NK-92 treated with Interleukin-12 subunit alpha and Interleukin-12 subunit beta, amount 100 ng/mL, for 24 hours (cell line): ENCODE measurements at regions not wholly inside any gene's neighbourhood (a gene's known extent, or its start where the extent isn't known, plus 50 kb on each side); places are given as distances from the start of the nearest gene placed in this dataset.

Experiments used
- DNase-seq: peaks from one replicate; lab custom pipeline; 2025; lab: John Stamatoyannopoulos, UW

- no peak for DNase-seq
Measured at GRCh38 chr2:18253686-18254197, 306.7 kb downstream of the RDH14 start.

- DNase-seq: no peak
Measured at GRCh38 chr2:18251486-18251885, 309.0 kb downstream of the RDH14 start.

- DNase-seq: no peak
Measured at GRCh38 chr2:18247282-18248110, 313.0 kb downstream of the RDH14 start.

- no peak for DNase-seq
Measured at GRCh38 chr2:18245375-18245774, 315.1 kb downstream of the RDH14 start.

GRCh38 chr2:18244845-18245244 lies 315.6 kb downstream of the RDH14 start:
- DNase-seq: no peak

- no peak for DNase-seq
Measured at GRCh38 chr2:18243816-18244215, 316.6 kb downstream of the RDH14 start.

GRCh38 chr2:18242716-18243115 lies 317.7 kb downstream of the RDH14 start:
- DNase-seq: no peak

GRCh38 chr2:18238209-18238608 lies 322.2 kb downstream of the RDH14 start:
- DNase-seq: no peak

- DNase-seq: no peak
Measured at GRCh38 chr2:18237298-18237697, 323.2 kb downstream of the RDH14 start.

GRCh38 chr2:18232731-18233438 lies 327.6 kb downstream of the RDH14 start:
- no peak for DNase-seq

GRCh38 chr2:18230668-18231067 lies 329.8 kb downstream of the RDH14 start:
- DNase-seq: no peak

- DNase-seq: no peak
Measured at GRCh38 chr2:18219676-18220075, 340.8 kb downstream of the RDH14 start.

GRCh38 chr2:18218160-18218933 lies 339.9 kb downstream of the KCNS3 start:
- DNase-seq: no peak

GRCh38 chr2:18214936-18215335 lies 336.5 kb downstream of the KCNS3 start:
- no peak for DNase-seq

- no peak for DNase-seq
Measured at GRCh38 chr2:18213986-18214385, 335.5 kb downstream of the KCNS3 start.

GRCh38 chr2:18209934-18210639 lies 331.6 kb downstream of the KCNS3 start:
- no peak for DNase-seq

- DNase-seq: no peak
Measured at GRCh38 chr2:18208956-18209355, 330.5 kb downstream of the KCNS3 start.

GRCh38 chr2:18200771-18201170 lies 322.3 kb downstream of the KCNS3 start:
- no peak for DNase-seq

GRCh38 chr2:18198677-18199076 lies 320.2 kb downstream of the KCNS3 start:
- DNase-seq: no peak

- no peak for DNase-seq
Measured at GRCh38 chr2:18194161-18194560, 315.7 kb downstream of the KCNS3 start.

GRCh38 chr2:18186816-18187613 lies 308.5 kb downstream of the KCNS3 start:
- no peak for DNase-seq
